ENCODE measurements at regions not wholly inside any gene's neighbourhood (a gene's known extent, or its start where the extent isn't known, plus 50 kb on each side); places are given as distances from the start of the nearest gene placed in this dataset.

DNA sequence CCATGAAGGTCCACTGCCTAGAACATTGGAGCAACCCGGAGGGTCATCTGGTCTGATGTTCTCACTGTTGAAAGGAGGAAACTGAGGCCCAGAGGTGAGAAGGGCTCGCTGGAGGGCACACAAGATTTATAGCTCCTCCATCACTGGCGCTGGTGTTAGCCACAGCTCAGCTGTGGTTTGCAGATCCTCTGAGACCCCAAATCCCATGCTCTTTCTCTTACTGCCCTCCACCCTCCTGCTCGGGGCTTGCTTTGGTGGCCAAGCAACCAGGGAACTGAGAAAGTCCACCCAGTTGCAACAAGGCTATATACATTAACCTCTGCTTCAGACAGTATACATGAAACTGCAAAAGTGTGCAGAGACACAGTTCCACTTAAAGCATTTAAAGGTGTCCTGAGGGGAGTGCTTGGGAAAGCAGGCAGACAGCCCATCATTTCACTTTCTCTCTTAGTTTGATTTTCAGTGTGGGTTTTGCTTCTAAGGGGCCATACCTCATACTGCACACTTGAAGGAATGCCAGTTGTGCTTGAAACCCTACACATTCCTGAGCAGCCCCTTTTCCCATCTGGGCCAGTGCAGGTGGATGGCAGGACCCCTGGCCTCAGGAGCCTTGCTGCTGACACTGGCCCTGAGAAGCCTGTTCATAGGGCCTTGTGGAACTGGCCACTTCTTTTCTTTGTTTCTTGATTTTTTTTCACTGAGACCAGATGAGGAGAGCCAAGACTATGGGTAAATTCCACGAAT, 347.6 kb downstream of the CDC5L start:
- Histone ChIP-seq H3K4me3 (no peak overlapping the region), H3K36me3 (no peaks in the 10 kb centered on the region), H3K27ac (no peak overlapping the region), H3K27me3 (no peaks in the 10 kb centered on the region), H3K9ac (ENCODE audit: low read depth in 2 of 2, low read length in 2 of 2) (no peak overlapping the region), H3K4me1 (peaks cover 7% of the 10 kb centered on the region), H3K9me3 (no peaks in the 10 kb centered on the region)
- TF ChIP-seq, protein P1, sequence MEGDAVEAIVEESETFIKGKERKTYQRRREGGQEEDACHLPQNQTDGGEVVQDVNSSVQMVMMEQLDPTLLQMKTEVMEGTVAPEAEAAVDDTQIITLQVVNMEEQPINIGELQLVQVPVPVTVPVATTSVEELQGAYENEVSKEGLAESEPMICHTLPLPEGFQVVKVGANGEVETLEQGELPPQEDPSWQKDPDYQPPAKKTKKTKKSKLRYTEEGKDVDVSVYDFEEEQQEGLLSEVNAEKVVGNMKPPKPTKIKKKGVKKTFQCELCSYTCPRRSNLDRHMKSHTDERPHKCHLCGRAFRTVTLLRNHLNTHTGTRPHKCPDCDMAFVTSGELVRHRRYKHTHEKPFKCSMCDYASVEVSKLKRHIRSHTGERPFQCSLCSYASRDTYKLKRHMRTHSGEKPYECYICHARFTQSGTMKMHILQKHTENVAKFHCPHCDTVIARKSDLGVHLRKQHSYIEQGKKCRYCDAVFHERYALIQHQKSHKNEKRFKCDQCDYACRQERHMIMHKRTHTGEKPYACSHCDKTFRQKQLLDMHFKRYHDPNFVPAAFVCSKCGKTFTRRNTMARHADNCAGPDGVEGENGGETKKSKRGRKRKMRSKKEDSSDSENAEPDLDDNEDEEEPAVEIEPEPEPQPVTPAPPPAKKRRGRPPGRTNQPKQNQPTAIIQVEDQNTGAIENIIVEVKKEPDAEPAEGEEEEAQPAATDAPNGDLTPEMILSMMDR (IDR thresholded peaks at IDR 0.05) = no peak
- intact Hi-C loops (cut with DNase I) = no loop called here
- DNase-seq = no peak

DNA sequence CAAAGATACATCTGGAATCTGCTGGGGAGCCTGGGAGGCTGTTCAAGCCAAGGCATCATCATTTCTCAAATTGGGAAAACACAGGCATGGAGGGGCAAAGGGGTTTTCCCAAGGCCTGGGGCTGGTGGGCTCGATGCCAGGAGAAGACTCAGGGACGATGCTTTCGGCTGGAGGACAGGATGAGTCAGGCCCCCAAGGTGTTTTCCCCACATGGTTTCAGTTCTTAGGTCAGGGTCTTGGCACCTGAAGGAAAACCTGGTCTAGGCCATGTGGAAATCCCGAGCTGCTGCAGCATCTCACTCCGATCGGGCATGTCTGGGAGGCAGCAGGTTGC, 348.1 kb downstream of the CDC5L start:
- no peak for DNase-seq
- intact Hi-C loops (cut with DNase I) = no loop called here
- Histone ChIP-seq H3K4me1 (peaks cover 7% of the 10 kb centered on the region), H3K4me3 (no peak overlapping the region), H3K27me3 (no peaks in the 10 kb centered on the region), H3K27ac (no peak overlapping the region), H3K36me3 (no peaks in the 10 kb centered on the region), H3K9ac (ENCODE audit: low read depth in 2 of 2, low read length in 2 of 2) (no peak overlapping the region), H3K9me3 (no peaks in the 10 kb centered on the region)
- TF ChIP-seq, protein P1 (IDR thresholded peaks at IDR 0.05) = no peak

DNA sequence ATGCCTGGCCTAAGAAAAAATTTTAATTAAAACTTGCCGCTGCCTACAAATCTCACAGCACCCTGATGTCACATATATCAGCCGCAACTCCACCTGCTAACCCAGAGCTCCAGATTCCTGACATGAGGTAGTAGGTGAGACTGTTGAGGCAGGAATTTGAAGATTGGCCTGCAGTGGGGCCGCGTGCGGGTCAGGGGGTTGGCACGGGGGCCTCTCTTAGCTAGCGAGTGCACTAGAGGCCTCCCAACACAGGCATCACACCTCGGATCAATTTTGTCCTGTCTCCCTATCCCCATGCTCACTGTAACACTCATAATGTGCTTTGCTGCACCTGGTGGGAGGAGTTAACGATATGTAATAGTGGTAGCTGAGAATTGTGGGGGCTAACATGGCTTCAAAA, 349.8 kb downstream of the CDC5L start:
- Histone ChIP-seq H3K27ac (no peak overlapping the region), H3K36me3 (no peaks in the 10 kb centered on the region), H3K4me1 (no peaks in the 10 kb centered on the region), H3K9me3 (no peaks in the 10 kb centered on the region), H3K9ac (ENCODE audit: low read depth in 2 of 2, low read length in 2 of 2) (no peak overlapping the region), H3K27me3 (no peaks in the 10 kb centered on the region), H3K4me3 (no peak overlapping the region)
- intact Hi-C loops (cut with DNase I) = no loop called here
- no peak for DNase-seq
- TF ChIP-seq, protein P1 (IDR thresholded peaks at IDR 0.05) = no peak

DNA sequence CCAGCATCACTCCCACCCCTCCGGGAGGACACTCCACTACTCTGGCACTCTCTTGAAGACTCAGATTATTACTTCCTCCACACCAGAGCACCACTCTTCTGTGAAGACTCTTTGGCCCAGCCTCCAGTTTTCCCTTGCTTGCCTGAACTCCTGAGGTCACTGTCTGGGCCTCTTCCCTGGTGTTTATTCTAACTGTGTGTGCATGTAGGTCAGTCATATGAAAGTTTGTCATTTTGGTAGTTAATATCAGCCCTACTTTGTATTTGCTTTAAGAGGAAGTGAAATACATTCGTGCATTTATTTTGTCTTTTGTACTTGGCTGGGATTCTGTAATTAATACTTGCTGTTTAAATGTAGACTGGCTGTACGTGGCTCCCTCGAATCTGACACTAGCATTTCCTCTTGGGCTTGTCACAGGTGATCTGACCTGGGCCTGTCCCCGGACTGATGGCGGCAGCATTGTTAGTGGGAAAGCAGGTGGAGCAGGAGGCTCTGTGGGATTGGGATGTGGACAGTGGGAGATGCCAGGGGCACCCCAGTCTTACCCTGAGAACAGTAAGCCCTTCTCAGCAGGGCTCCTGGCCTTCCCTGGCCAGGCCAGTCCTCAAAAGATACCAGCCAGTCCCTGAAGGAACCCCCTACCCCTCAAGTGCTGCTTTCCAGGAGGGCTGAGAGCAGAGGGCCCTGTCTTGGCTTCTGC, 350.5 kb downstream of the CDC5L start:
- H3K27me3 ChIP-seq = no peaks in the 10 kb centered on the region
- no peak overlapping the region for H3K4me3 ChIP-seq
- H3K27ac ChIP-seq = no peak overlapping the region
- H3K9ac ChIP-seq (ENCODE audit: low read depth in 2 of 2, low read length in 2 of 2) = no peak overlapping the region
- intact Hi-C loops (cut with DNase I) = no loop called here
- no peaks in the 10 kb centered on the region for H3K9me3 ChIP-seq
- no peaks in the 10 kb centered on the region for H3K4me1 ChIP-seq
- H3K36me3 ChIP-seq = no peaks in the 10 kb centered on the region
- TF ChIP-seq, protein P1 (IDR thresholded peaks at IDR 0.05) = no peak
- no peak for DNase-seq

DNA sequence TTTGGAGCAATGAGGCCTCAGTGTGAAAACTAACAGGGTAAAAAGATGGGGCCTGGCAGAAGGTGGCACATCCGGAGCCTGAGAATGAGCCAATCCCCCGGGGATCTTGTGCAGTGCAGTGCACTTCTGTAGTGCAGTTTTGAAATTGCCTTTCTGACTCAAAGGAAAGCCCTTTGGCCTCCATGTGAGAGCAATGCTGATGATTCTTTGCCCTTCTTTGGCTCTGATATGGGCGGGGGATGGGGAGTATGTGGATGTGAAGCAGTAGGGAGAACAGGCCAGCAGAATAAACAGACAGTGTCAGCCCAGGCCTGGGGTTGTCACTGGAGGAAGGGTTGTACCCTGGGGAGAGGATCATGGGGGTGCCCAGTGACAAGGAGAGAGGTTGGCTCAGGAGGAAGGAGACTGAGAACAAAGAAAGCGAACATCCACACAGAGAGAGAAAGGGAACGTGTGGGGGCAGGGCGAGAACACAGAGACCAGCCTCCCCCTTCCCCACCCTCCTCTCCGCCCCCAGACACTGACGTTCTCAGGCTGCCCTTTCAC, 351.2 kb downstream of the CDC5L start:
- no peaks in the 10 kb centered on the region for H3K4me1 ChIP-seq
- no peaks in the 10 kb centered on the region for H3K36me3 ChIP-seq
- intact Hi-C loops (cut with DNase I) = no loop called here
- H3K27me3 ChIP-seq = no peaks in the 10 kb centered on the region
- H3K9ac ChIP-seq (ENCODE audit: low read depth in 2 of 2, low read length in 2 of 2) = no peak overlapping the region
- H3K4me3 ChIP-seq = no peak overlapping the region
- TF ChIP-seq, protein P1 (IDR thresholded peaks at IDR 0.05) = no peak
- H3K27ac ChIP-seq = no peak overlapping the region
- H3K9me3 ChIP-seq = no peaks in the 10 kb centered on the region
- no peak for DNase-seq

Data from colonic mucosa (tissue), 4 donors.